Smooth muscle cell (in vitro differentiated cells): ENCODE measurements at regions not wholly inside any gene's neighbourhood (a gene's known extent, or its start where the extent isn't known, plus 50 kb on each side); places are given as distances from the start of the nearest gene placed in this dataset.
"Not testable (repeated sequence)": the region's sequence is repeated elsewhere in the genome, so short reads cannot be mapped to it uniquely, and the experiment has no call there.

Source experiments
- DNase-seq: peaks from one replicate; lab custom pipeline; 2025; ENCODE audit not compliant: unreplicated experiment; lab: John Stamatoyannopoulos, UW
- H2AFZ ChIP-seq: fragments of 200-600 bp; sonication (generic); 2 replicates; pipeline ENCODE4 v1.6.0; 2016; ENCODE audit warnings: antibody characterized with exemption, low read depth, mild to moderate bottlenecking
- H3F3A ChIP-seq: fragments of 200-600 bp; sonication (generic); 2 replicates; pipeline ENCODE4 v1.6.0; 2017; ENCODE audit warnings: antibody characterized with exemption, low read depth
- H3K27ac ChIP-seq: fragments of 200-600 bp; sonication (generic); 2 replicates; pipeline ENCODE4 v1.5.1; 2016; ENCODE audit warnings: low read depth, mild to moderate bottlenecking
- H3K27me3 ChIP-seq: fragments of 200-600 bp; sonication (generic); 2 replicates; pipeline ENCODE4 v1.6.1; 2016; ENCODE audit warnings: low read depth, mild to moderate bottlenecking
- H3K36me3 ChIP-seq: fragments of 200-600 bp; sonication (generic); 2 replicates; pipeline ENCODE4 v1.5.1; 2016; ENCODE audit warnings: low read depth
- H3K4me1 ChIP-seq: fragments of 200-600 bp; sonication (generic); 2 replicates; pipeline ENCODE4 v1.5.1; 2016; ENCODE audit warnings: low read depth
- H3K4me2 ChIP-seq: fragments of 200-600 bp; sonication (generic); 2 replicates; pipeline ENCODE4 v1.6.0; 2016; ENCODE audit warnings: mild to moderate bottlenecking
- H3K4me3 ChIP-seq: fragments of 200-600 bp; sonication (generic); 2 replicates; pipeline ENCODE4 v1.5.1; 2016; ENCODE audit warnings: mild to moderate bottlenecking
- H3K79me2 ChIP-seq: fragments of 200-600 bp; sonication (generic); 2 replicates; pipeline ENCODE4 v1.6.0; 2016; ENCODE audit warnings: low read depth, mild to moderate bottlenecking
- H3K9ac ChIP-seq: fragments of 200-600 bp; sonication (generic); 2 replicates; pipeline ENCODE4 v1.6.0; 2016; ENCODE audit warnings: low read depth
- H3K9me3 ChIP-seq: fragments of 200-600 bp; sonication (generic); replicated peaks from 2 replicates; pipeline ENCODE4 v1.5.1; 2016; ENCODE audit warnings: low read depth
- H4K20me1 ChIP-seq: fragments of 200-600 bp; sonication (generic); 2 replicates; pipeline ENCODE4 v1.6.0; 2016; ENCODE audit warnings: low read depth
- WGBS: methylation state at CpG from one replicate; pipeline ENCODE4 v1.1.7; 2016; ENCODE audit warnings: low lambda C conversion rate; 5-methylcytosine and 5-hydroxymethylcytosine counted together
- TF ChIP-seq, protein P1 (sequence below): fragments of 200-600 bp; sonication (generic); IDR thresholded peaks from 2 replicates; pipeline ENCODE4 v1.5.1; 2017; ENCODE audit warnings: borderline replicate concordance, mild to moderate bottlenecking, antibody characterized with exemption; ENCODE audit not compliant: insufficient read depth, poor library complexity, severe bottlenecking

DNA sequence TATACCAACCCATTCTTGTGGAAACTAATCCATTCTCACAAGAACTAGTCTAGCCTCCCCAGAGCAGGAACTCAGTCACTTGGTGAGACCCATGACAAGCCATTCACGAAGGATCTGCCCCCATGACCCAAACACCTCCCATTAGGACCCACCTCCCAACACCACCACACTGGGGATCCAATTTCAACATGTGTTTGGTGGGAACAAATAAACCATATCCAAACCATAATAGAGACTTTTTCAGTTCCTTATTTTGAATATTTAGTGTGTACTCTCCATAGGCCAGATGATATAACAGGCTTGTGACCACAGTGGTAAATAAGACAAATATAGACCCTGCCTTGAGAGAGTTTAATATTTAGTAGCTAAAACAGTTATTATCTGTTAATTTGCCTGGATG lies 227.5 kb upstream of the SERP2 start:
- H3K9me3 ChIP-seq: no peaks in the 10 kb centered on the region
- 96% methylated on average over 1 of the region's 1 CpG for WGBS
- H3F3A ChIP-seq: peaks cover under 1% of the 10 kb centered on the region
- DNase-seq: no peak
- H2AFZ ChIP-seq: no peak overlapping the region
- H3K27ac ChIP-seq: no peak overlapping the region
- H3K36me3 ChIP-seq: no peaks in the 10 kb centered on the region
- no peaks in the 10 kb centered on the region for H3K27me3 ChIP-seq
- peaks cover 5% of the 10 kb centered on the region for H3K4me1 ChIP-seq
- H3K79me2 ChIP-seq: no peaks in the 10 kb centered on the region
- TF ChIP-seq, protein P1, sequence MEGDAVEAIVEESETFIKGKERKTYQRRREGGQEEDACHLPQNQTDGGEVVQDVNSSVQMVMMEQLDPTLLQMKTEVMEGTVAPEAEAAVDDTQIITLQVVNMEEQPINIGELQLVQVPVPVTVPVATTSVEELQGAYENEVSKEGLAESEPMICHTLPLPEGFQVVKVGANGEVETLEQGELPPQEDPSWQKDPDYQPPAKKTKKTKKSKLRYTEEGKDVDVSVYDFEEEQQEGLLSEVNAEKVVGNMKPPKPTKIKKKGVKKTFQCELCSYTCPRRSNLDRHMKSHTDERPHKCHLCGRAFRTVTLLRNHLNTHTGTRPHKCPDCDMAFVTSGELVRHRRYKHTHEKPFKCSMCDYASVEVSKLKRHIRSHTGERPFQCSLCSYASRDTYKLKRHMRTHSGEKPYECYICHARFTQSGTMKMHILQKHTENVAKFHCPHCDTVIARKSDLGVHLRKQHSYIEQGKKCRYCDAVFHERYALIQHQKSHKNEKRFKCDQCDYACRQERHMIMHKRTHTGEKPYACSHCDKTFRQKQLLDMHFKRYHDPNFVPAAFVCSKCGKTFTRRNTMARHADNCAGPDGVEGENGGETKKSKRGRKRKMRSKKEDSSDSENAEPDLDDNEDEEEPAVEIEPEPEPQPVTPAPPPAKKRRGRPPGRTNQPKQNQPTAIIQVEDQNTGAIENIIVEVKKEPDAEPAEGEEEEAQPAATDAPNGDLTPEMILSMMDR: no peak
- H4K20me1 ChIP-seq: no peaks in the 10 kb centered on the region
- H3K9ac ChIP-seq: no peak overlapping the region
- no peak overlapping the region for H3K4me3 ChIP-seq
- H3K4me2 ChIP-seq: no peak overlapping the region

DNA sequence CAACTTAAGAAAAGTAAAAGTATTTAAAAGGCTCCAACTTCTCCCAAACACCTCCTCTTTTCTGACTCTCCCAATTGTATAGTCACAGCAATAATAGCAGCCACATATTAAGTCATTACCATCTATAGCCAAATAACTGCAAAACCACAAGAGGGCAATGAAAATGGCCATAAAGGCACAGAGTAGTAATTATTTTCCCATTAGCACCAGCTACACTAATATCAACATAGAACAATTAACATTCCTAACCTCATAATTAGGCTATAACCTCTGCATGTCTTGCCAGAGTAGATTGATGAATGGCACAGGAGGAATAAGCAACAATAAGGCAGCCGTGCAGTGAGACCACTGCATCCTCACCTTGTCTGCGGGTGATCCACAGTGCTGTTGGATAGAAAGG lies 226.4 kb upstream of the SERP2 start:
- H3K27me3 ChIP-seq: no peaks in the 10 kb centered on the region
- no peaks in the 10 kb centered on the region for H3F3A ChIP-seq
- H2AFZ ChIP-seq: no peak overlapping the region
- no peak overlapping the region for H3K27ac ChIP-seq
- H3K36me3 ChIP-seq: no peaks in the 10 kb centered on the region
- no peaks in the 10 kb centered on the region for H3K79me2 ChIP-seq
- no peak overlapping the region for H3K9ac ChIP-seq
- 81% methylated on average over 2 of the region's 2 CpGs for WGBS
- TF ChIP-seq, protein P1: no peak
- no peak overlapping the region for H3K4me2 ChIP-seq
- no peak overlapping the region for H3K4me3 ChIP-seq
- H3K4me1 ChIP-seq: no peaks in the 10 kb centered on the region
- DNase-seq: no peak
- H3K9me3 ChIP-seq: no peaks in the 10 kb centered on the region
- H4K20me1 ChIP-seq: no peaks in the 10 kb centered on the region

DNA sequence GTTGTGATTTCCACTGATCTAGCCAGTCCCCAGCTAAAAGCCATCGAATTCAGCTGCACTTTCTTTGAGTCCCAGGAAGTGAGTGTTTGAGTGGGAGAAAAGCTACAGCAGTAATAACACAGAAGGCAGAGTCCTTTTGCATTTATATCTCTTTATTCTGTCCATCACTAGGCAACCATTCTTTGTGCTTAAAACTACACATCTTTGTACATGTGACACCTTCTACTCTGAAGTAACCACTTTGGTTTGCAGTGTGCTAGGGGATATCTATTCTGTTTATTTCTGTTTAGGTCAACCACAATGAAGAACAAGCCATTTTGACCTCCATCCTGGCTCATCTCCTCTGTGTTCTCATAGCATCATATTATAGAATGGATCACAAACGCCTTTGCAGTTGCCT lies 226.0 kb upstream of the SERP2 start:
- H3K27me3 ChIP-seq: no peaks in the 10 kb centered on the region
- H3K4me3 ChIP-seq: no peak overlapping the region
- TF ChIP-seq, protein P1: no peak
- no peak overlapping the region for H3K9ac ChIP-seq
- no peak overlapping the region for H3K27ac ChIP-seq
- no peaks in the 10 kb centered on the region for H3K36me3 ChIP-seq
- H3K9me3 ChIP-seq: no peaks in the 10 kb centered on the region
- H3K4me1 ChIP-seq: no peaks in the 10 kb centered on the region
- no peak overlapping the region for H2AFZ ChIP-seq
- no peak overlapping the region for H3K4me2 ChIP-seq
- no peak for DNase-seq
- WGBS: 91% methylated on average over 2 of the region's 2 CpGs
- H3K79me2 ChIP-seq: no peaks in the 10 kb centered on the region
- no peaks in the 10 kb centered on the region for H4K20me1 ChIP-seq
- H3F3A ChIP-seq: no peaks in the 10 kb centered on the region

DNA sequence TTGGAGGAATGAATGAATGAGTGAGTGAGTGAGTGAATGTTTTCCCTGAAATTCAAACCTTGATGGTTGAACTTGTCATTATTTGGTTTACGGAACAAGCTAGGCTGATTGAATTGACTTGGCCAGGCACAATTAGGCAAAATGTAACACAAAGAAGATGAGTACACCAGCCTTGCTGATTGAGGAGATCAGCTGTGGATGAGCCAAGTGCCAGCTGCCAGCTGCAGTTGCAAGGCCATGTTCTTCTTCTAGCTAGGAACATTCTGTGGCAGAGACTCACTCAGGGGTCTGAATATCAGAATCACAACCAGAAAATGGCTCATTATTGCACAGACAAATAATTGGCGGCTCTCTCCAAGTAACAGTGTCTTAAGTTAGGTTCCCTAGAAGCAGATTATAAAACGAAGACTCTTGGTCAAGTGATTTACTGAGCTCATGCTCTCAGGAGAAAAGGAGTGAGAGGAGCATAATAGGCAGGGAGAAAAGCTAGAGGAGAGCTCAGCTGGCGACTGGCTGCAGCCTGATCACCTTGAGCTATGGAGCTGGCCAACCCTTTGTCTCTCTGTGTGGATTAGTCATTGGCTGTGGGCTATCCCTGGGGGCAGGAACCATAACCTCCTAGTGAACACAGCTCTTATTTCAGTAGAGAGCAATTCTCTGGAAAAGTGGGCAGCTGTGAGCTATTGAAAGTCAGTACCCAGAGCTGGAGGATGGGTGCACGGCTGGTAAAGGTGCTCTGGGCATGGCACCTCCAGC lies 225.3 kb upstream of the SERP2 start:
- TF ChIP-seq, protein P1: no peak
- Histone ChIP-seq H3K36me3 (no peaks in the 10 kb centered on the region), H2AFZ (no peak overlapping the region), H3F3A (no peaks in the 10 kb centered on the region), H3K4me3 (no peak overlapping the region), H3K9ac (no peak overlapping the region), H3K9me3 (no peaks in the 10 kb centered on the region), H3K27me3 (no peaks in the 10 kb centered on the region), H3K4me2 (no peak overlapping the region), H3K4me1 (no peaks in the 10 kb centered on the region), H3K27ac (no peak overlapping the region), H3K79me2 (no peaks in the 10 kb centered on the region), H4K20me1 (no peaks in the 10 kb centered on the region)
- no peak for DNase-seq
- 87% methylated on average over 5 of the region's 5 CpGs for WGBS

DNA sequence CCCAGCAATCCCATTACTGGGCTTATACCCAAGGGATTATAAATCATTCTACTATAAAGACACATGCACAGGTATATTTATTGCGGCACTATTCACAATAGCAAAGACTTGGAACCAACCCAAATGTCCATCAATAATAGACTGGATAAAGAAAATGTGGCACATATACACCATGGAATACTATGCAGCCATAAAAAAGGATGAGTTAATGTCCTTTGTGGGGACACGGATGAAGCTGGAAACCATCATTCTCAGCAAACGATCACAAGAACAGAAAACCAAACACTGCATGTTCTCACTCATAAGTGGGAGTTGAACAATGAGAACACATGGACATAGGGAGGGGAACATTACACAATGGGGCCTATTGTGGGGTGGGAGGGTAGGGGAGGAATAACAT lies 224.4 kb upstream of the SERP2 start:
- WGBS: 94% methylated on average over 3 of the region's 3 CpGs
- H3K79me2 ChIP-seq, H3K9ac ChIP-seq, H2AFZ ChIP-seq, H3K4me1 ChIP-seq, H3K27ac ChIP-seq, DNase-seq, H4K20me1 ChIP-seq, H3K4me3 ChIP-seq, H3K36me3 ChIP-seq, H3K27me3 ChIP-seq, H3F3A ChIP-seq, H3K9me3 ChIP-seq, H3K4me2 ChIP-seq: not testable (repeated sequence)
